ENCODE measurements at regions not wholly inside any gene's neighbourhood (a gene's known extent, or its start where the extent isn't known, plus 50 kb on each side); places are given as distances from the start of the nearest gene placed in this dataset.
"Not testable (repeated sequence)": the region's sequence is repeated elsewhere in the genome, so short reads cannot be mapped to it uniquely, and the experiment has no call there.

DNA sequence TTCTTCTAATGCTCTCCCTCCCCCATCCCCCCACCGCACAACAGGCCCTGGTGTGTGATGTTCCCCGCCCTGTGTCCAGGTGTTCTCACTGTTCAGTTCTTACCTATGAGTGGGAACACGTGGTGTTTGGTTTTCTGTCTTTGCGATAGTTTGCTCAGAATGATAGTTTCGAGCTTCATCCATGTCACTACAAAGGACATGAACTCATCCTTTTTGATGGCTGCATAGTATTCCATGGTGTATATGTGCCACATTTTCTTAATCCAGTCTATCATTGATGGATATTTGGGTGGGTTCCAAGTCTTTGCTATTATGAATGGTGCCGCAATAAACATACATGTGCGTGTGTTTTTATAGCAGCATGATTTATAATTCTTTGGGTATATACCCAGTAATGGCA, 1005.5 kb upstream of the CDH10 start:
- TF ChIP-seq, protein P1, sequence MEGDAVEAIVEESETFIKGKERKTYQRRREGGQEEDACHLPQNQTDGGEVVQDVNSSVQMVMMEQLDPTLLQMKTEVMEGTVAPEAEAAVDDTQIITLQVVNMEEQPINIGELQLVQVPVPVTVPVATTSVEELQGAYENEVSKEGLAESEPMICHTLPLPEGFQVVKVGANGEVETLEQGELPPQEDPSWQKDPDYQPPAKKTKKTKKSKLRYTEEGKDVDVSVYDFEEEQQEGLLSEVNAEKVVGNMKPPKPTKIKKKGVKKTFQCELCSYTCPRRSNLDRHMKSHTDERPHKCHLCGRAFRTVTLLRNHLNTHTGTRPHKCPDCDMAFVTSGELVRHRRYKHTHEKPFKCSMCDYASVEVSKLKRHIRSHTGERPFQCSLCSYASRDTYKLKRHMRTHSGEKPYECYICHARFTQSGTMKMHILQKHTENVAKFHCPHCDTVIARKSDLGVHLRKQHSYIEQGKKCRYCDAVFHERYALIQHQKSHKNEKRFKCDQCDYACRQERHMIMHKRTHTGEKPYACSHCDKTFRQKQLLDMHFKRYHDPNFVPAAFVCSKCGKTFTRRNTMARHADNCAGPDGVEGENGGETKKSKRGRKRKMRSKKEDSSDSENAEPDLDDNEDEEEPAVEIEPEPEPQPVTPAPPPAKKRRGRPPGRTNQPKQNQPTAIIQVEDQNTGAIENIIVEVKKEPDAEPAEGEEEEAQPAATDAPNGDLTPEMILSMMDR (conservative IDR thresholded peaks at IDR 0.05; ENCODE audit: low read length) = not testable (repeated sequence)
- not testable (repeated sequence) for TF ChIP-seq EZH2phosphoT487 (IDR thresholded peaks at IDR 0.05; ENCODE audit: borderline replicate concordance, low read depth, low read length)

Measured in OCI-LY7 (cell line).